NCI-H774 (cell line): ENCODE measurements at regions not wholly inside any gene's neighbourhood (a gene's known extent, or its start where the extent isn't known, plus 50 kb on each side); places are given as distances from the start of the nearest gene placed in this dataset.

Source experiments
- DNase-seq: peaks from one replicate; lab custom pipeline; 2025; lab: John Stamatoyannopoulos, UW

DNA sequence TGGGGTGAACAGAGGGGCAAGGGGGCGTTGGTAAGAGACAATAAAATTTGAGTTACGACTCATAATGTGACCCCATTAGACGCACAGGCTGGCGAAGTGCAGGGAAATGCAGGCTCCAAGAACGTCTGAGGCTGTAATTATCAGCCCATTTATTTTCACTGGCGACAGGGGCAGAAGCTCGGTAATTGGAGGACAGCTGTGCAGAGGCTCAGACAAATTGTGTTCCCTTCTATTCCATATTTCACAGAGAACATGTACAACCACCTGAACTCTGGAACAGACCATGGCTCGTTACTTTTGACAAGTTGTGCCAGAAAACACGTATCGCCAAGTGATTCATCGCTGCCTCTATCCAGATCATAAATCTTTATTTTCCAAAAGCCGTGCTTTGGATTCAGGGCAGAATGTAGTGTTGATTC is 137.3 kb upstream of the FRMD4A start:
- peak; percentile 14 for DNase-seq

- no peak for DNase-seq
Measured at GRCh38 chr10:14466257-14466656, 135.5 kb upstream of the FRMD4A start.

GRCh38 chr10:14460447-14460846 is 129.7 kb upstream of the FRMD4A start:
- no peak for DNase-seq

DNA sequence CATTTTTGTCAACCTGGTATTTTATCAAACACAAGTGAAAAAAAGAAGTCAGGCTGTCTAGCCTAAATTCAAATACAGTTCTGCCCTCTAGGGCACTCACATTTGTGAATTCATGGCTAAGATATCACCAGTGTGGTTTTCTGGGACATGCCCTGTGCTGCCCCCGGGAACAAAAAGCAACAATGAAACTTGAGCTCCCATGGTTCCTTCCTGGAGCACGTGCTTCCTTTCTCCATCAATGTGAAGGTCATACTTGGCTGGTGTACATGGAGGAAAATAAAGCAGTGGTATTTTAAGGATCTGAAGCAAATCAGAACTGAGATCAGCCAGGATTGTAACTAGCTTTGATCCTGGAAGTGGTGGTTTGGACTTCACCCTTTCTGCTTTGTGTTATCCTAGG is 128.9 kb upstream of the FRMD4A start:
- no peak for DNase-seq

DNA sequence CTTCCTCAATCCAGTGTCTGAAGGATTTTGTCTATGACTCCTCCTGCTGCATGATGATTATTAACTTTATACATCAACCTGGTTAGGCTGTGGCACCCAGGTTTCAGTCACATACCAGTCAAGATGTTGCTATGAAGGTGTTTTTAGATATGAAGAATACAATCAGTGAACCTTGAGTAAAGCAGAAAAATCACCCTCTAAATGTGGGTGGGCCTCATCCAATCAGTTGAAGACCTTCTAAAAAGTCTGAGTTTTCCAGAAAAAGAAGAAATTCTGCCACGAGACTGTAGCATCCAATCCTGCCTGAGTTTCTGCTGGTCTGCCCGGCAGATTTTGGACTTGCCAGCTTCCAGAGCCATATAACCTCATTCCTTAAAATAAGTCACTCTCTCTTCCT is 126.1 kb upstream of the FRMD4A start:
- no peak for DNase-seq

DNA sequence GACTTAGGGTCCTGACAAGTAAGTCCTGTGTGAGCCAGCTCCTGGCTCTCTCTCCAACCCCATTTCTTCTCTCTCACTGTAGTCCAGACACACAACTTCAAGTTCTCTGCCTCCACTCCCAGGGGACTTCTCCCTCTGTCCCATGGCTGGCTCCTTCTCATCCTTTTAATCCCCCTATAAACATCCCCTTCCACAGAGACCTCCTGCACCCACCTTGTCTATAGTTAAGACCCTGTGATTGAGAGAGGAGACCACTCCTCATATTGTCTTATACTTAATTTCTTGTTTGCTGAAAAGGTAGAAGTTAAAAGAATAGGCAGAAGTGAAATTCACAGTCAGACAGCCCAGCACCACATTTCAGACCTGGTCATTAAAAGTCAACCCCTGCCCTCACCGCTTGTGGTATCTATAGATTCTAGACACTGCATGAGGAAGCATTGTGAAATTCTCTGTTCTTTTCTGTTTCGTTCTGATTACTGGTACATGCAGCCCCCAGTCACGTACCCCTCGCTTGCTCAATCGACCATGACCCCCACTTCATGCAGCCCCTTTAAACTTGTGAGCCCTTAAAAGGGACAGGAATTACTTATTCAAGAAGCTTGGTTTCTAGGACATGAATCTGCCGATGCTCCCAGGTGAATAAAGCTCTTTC is 125.6 kb upstream of the FRMD4A start:
- DNase-seq: no peak

GRCh38 chr10:14454629-14455028 is 123.9 kb upstream of the FRMD4A start:
- DNase-seq: no peak

GRCh38 chr10:14454206-14454605 is 123.5 kb upstream of the FRMD4A start:
- no peak for DNase-seq

GRCh38 chr10:14453593-14453992 is 122.9 kb upstream of the FRMD4A start:
- DNase-seq: no peak

GRCh38 chr10:14451341-14451740 is 120.6 kb upstream of the FRMD4A start:
- DNase-seq: no peak

DNA sequence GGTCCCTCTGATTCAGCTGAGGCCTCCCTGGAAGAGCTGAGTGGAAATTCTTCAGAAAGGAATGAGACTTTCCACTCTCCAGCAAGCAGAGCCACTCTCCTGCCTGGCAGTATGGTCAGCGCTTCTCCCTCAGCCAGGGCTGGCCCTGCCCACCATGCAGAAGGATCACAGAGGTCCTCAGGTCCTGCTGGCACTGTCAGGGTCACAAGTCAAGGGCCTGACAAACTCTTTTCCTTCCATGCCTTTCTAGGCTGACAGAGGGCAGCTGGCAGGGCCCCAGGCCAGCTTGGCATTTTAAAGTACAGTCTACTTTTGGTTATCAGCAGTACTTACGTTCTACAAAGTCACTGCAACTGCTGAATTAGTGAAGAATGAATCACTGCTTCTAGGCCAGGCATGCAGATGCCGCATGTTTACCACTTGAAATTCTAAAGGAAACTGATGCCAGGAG is 119.3 kb upstream of the FRMD4A start:
- DNase-seq: no peak

DNA sequence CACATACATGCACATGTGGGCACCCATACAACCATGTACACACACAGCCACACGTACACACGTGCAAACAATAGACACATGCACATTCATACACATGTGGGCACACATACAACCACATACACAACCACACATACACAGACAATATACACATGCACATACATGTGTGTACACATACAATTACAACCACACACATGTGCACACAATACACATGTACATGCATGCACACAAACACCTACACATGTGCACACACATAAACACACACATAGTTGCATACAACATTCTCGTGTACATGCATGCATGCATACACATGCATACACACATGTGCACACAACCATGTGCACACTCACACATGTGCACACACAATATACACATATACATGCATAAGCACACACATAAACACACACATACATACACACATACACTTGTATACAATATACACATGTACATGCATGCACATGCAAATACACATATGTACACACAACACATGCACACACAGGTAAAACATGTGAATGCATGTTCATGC is 118.6 kb upstream of the FRMD4A start:
- DNase-seq: no peak

DNA sequence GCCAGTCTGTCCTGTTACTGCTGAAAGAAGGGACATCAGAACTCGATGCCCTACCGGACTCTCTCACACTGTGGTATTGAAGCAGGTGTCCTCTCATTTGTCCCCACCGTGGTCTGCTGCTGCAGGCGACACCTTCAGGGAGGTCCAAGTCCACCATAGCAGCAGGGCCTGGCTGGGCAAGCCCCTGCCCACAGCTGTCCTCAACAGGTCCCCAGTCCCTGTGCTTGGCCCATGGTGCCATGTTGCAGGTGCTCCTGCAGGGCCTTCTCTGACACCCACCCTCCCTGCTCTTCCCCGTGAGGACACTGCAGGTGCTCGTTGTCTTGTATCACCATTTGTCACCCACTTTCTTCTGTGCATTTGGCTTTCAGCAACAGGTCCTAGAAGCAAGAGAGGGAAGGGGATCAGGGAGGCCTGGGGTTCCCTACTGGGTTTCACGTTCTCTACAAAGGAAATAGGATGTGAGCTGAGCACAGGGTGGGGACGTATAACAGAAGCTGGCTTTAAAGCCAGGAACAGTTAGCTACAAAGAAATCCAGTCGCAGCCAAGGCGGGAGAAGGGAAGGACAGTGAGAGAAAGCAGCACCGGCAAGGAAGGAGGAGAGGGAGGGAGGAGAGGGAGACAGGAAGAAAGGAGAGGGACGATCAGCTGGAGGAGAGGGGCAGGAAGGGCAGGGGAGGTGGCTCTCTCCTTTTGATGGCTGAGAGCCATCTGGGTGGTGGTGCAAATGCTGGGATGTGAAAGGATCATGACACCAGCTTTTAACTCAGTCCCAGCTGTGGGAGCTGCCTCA is 117.7 kb upstream of the FRMD4A start:
- no peak for DNase-seq

- DNase-seq: no peak
Measured at GRCh38 chr10:14447094-14447839, 116.5 kb upstream of the FRMD4A start.

GRCh38 chr10:14439451-14440259 is 108.9 kb upstream of the FRMD4A start:
- DNase-seq: no peak

GRCh38 chr10:14438576-14438975 is 107.9 kb upstream of the FRMD4A start:
- no peak for DNase-seq

DNA sequence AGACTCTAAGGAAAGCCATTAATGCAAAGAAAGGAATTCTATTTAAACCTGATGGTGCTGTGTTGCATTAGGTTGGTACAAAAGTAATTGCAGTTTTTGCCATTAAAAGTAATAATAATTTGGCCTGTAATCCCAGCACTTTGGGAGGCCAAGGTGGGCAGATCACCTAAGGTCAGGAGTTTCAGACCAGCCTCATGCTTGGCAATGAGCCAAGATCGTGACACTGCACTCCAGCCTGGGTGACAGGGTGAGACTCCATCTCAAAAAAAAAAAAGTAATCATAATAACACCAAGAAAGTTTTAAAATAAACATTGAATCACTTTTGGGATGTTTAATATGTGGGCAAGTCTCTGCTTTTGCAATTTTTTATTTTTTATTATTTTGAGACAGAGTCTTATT is 107.3 kb upstream of the FRMD4A start:
- DNase-seq: no peak

GRCh38 chr10:14435976-14436632 is 105.4 kb upstream of the FRMD4A start:
- DNase-seq: no peak

DNA sequence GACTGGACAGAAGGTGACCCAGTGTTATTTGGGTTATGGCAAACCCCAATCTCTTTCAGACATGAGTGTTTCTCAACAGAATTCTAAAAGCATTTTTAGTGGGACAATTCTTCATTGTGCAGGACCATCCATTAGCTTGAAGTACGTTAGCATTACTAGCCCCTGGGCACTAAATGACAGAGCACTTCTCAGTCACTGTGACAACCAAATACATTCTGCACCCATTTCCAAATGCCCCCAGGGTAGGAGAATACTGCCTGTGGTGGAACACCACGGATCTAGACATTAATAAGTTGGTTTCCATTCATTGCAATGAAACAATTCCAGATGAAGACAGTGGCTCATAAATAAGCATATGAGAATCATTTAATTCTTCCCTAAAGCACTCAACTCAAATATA is 102.4 kb upstream of the FRMD4A start:
- no peak for DNase-seq

- no peak for DNase-seq
Measured at GRCh38 chr10:14431868-14432267, 101.1 kb upstream of the FRMD4A start.

GRCh38 chr10:14429043-14429700 is 98.4 kb upstream of the FRMD4A start:
- no peak for DNase-seq
